GM21825 (cell line): ENCODE measurements at regions not wholly inside any gene's neighbourhood (a gene's known extent, or its start where the extent isn't known, plus 50 kb on each side); places are given as distances from the start of the nearest gene placed in this dataset.

Source experiments
- ATAC-seq: cut with Tn5 transposase; IDR thresholded peaks from one replicate; pipeline ENCODE4 v1.9.1; 2021; ENCODE audit warnings: mild to moderate bottlenecking, moderate library complexity; ENCODE audit not compliant: unreplicated experiment

DNA sequence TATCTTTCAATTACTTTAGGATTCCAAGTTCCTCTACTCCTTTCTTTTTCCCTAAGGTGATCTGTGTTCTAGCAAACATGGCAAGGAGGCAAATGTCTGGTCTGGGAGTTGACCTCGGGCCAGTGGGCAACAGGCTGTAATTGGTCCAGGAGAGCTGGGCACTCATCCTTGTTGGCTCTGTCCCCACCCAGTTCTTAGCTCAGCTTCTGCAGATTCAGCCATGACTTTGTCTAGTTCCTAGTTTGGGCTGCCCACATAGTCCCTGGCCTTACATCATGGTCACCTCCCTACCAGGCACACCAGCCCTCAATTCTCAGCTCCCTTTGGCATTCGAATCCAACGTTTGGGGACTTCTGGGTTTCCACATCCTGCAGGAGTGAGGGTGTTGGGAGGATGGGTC is 92.1 kb upstream of the DAP start:
- ATAC-seq: no peak

DNA sequence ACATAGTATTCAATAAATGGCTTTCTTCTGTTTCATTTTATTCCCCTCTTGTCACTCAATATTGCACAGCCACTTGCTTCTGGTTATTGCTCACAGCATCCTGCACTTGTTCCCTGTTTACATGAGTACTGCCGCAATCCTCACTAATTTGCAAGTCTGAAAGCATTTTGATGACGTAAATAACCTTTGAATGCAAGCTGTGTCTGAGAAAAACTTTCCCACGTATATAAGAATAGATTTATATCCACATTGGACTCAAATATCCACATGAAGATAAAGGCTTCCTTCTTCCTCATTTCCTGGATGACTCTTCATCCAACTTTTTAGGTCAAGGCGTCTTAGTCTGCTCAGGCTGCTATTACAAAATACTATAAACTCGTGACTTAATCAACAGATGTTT is 88.2 kb upstream of the DAP start:
- ATAC-seq: no peak

DNA sequence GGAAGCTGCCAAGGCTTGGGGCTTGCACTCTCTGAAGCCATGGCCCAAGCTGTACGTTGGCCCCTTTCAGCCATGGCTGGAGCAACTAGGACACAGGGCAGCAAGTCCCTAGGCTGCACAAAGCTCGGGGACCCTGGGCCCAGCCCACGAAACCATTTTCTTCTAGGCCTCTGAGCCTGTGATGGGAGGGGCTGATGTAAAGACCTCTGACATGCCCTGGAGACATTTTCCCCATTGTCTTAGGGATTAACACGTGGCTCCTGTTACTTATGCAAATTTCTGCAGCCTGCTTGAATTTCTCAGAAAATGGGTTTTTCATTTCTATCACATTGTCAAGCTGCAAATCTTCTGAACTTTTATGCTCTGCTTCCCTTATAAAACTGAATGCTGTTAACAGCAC is 83.0 kb upstream of the DAP start:
- ATAC-seq: no peak

DNA sequence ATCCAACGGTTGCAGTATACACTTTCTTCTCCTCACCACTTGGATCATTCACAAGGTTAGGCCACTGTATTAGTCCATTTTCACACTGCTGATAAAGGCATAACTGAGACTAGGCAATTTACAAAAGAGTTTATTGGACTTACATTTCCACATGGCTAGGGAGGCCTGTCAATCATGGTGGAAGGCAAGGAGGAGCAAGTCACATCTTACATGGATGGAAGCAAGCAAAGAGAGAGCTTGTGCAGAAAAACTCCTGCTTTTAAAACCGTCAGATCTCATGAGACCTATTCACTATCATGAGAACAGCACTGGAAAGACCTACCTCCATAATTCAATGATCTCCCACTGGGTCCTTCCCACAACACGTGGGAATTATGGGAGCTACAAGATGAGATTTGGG is 81.8 kb upstream of the DAP start:
- ATAC-seq: no peak

DNA sequence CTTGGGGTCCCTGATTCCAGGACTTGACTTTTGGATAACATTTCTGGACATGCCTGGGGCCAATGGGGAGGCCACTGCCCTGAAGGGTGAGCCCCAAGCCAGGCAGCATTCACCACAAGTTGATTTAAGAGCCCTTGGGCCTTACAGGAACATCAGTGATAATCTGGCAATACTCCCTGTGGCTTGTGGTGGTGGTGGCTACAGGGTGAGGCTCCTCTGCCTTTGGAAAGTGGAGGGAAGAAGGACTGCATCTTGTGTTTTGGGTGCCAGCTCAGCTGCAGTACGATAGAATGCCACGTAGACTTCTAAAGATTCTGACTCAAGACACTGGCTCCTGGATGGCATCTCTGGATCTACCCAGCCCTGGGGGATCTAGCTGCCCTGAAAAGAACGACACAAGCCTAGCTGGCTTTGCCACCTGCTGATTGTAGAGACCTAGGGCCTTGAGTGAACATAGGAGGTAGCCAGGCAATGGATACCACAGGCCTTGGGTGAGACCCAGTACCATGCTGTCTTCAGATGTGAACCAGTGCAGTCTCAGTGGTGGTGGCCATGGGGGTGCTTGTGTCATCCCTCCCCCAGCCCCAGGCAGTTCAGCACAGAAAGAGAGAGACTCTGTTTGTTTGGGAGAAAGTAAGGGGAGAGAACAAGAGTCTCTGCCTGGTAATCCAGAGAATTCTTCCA is 79.0 kb upstream of the DAP start:
- no peak for ATAC-seq

DNA sequence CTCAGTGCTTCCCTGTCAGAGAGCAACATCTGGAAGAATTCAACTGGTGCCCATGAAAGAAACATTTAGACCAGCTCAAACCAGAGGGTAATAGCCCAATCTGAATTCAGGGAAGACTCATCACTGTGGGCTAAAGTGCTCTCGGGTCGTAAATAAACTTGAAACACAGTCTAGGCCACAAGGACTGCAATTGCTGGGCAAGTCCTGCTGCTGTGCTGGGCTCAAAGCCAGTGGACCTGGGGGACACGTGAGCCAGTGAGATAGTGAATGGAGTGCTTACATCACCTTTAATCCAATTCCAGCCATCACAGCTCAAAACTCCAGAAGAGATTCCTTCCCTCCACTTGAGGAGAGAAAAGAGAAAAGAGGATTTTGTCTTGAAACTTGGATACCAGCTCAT is 78.1 kb upstream of the DAP start:
- no peak for ATAC-seq

DNA sequence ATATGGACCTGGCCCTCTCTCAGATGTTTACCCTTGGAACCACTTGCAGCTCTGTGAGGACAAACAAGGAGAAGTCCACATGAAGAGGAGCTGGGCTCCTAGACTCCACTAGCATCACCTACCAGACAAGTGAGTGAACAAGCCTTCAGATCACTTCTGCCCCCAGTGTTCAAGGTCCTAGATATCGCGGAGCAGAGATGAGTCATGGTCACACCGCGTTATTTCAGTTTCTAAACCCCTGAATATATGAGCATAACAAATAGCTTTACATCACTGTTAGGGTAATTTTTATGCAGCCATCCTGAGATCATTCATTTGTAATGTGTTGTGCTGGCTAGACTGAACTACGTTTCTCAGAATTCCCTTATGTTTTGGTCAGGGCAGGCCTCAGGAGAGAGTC is 77.0 kb upstream of the DAP start:
- peak; percentile 61 for ATAC-seq

DNA sequence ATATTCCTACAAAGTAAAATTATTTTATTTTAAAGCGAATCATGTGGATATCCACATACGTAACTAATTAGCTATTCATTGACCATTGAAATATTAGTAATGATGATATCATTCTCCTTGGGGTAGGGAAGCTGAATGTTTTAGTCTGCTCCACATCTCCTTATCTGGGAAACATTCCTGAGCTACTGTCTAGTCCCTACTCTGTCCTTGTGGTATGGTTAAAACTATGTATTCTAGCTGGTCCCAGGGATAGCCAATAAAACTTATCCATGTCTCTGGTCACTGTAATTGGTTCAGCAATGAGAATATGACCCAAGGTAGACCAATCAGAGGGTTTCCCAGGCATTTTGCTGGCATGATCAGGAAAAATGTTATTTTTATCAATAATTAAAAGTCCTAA is 76.0 kb upstream of the DAP start:
- ATAC-seq: no peak

DNA sequence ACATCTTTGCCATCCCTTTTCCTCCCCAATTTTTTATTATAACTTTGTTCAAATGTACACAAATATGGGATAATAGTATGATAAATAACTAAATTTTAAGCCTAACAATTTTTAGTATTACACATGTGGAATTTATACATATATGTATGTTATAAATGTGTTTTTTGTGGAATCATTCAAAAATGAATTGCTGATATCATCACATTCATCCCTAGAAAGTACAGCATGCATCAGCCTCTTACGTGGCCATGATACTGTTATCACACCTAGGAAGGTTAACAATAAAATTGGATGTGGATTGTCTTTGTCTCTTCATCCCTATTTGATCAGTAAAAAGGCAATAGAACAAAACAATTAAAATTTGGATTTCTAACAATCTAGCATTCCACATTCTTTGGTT is 73.7 kb upstream of the DAP start:
- no peak for ATAC-seq

DNA sequence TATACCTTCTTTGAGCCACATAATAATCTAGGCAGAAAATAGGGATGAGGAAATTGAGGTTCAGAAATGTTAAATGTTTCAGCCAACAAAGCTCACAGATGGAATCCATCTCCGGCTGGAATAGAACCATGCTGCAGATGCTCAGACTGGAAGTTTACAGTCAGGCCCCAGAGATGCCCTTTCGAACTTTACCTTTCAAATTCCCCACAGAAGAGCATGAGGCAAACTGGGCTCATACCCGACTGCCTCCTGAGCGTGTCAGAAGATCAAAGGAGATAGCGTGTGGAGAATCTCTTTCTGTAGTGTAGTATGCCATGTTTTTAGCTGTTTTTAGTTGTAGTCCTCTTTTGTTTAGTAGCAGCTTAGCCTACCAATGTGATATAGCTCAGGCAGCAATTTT is 72.0 kb upstream of the DAP start:
- ATAC-seq: no peak

DNA sequence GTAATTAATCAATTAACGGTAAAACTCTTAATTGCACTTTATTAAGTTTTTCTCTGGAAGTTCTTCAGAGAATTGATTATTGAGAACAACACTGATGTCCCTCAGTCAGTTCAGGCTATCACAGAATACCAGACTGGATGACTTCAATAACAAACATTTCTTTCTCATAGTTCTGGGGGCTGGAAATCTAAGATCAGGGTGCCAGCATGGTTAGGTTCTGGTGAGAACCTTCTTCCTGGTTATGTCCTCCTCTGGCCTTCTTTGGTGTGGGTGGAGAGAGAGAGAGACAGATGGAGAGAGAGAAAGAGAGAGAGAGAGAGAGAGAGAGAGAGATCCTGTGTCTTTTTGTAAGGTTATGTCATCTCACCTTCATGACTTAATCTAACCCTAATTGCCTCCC is 71.4 kb upstream of the DAP start:
- ATAC-seq: no peak

DNA sequence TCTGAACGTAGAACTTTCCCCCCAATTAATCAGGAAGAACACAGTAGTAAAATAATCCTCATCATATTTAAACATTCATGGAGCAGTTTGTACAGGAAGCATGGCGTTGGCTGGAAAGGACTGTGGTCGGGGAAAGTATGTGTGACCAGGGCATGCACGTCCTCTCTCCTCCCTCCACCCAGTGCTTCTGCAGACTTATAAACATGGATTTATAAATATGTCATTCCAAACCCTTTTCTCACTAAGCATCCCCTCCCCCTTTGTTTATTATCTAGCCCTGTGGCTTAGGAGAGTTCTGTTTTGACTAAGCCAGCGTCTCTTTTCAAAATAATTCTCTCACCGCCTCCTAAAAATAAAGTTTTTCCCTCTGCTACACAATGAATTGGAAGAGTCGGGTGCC is 70.4 kb upstream of the DAP start:
- ATAC-seq: no peak

DNA sequence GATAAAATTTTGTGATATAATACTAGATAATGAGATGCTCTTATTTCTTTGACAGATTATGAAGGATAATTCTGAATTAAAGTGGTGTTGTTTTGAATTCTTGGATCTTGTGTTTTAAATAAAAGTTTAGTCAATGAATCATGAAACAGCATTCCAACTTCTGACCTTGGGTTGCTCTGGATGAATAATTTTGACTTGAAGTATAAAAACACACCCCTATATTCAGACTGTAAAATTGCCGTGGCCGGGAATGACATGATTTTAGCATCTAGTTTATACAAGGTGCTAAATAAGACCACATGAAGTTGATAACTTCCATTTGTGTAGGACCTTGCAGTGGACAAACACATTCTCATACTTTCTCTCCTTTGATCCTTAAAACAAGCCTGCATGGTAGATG is 67.2 kb upstream of the DAP start:
- no peak for ATAC-seq

DNA sequence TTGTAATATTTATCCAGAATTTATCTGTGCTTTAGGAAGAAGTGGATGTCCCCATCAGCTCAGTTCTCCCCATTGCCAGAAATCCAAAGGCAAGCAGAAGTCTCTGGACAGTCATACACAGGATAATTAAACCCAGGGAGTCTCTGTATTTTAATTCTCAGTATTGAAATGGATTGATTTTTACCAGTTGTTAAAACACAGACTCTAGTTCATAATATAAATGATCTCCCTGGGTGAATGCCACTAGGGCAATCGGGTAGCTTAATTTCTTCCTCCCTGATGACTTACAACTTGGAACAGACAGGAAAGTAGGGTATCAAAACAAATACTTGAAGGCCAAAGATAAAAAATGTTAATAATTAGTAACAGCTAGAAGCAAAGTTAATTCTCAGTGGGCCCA is 66.5 kb upstream of the DAP start:
- no peak for ATAC-seq

DNA sequence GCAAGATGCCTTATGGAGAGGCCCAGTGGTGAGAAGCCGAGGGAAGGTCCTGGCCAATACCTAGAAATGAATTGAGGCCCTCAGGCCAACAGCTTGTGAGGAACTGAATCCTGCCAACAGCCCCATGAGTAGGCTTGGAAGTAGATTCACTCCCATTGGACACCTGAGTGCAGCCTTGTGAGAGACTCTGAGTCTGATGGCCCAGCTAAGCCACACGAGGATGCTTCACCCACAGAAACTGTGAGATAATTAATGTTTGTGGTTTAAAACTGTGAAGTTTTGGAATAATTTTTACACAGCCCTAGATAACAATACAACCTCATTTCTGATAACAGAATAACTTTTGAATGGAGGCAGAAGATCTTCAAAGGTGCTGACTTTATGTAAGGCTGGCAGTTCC is 65.9 kb upstream of the DAP start:
- no peak for ATAC-seq

DNA sequence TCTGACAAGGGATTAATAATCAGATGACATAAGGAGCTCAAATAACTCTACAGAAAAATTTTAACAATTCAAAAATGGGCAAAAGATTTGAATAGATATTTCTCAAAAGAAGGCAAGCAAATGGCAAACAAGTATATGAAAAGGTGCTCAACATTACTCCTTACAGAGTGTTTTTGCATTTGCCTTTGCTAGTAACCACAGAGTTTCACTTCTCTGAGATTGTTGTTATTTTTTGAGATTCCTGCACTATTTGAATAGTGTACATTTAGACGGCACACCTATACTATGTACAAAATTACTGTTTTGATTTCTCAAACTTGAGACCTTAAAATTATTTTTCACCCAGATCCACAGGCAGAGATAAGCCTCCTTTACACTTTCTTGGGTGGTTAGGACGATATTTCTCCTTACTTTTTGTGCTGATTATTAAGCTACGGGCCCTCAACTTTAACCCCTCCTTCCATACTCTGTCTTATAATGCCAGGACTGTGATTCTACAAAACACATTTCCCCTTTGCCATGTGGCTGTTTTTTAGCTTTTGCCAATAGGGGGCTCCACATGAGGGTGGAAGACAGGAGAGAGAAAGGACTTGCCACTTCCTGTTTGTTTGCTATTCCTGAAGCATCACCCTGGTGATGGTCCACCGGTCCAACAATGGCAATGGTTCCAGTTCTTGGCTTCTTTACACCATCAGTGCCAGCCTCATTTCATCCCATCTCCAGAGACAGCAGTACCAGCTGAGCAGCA is 65.0 kb upstream of the DAP start:
- no peak for ATAC-seq

DNA sequence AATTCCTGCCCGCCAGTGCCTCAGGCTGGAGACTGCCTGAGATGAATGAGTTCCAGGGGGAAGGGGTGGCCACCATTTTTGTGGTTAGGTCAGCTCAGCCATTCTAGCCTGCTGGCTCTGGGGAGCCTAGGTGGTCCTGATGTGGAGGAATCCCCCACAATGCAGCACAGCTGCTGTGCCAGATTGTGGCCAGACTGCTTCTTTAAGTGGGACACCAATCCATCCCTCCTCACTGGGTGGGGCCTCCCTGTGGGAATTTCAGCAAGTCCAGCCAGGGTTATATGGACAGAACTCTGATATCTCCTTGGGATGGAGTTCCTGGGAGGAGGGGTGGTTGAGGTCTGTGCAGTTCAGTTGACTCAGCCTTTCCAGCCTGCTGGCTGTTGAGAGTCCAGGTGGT is 51.2 kb upstream of the DAP start:
- ATAC-seq: no peak
